ENCODE measurements at regions not wholly inside any gene's neighbourhood (a gene's known extent, or its start where the extent isn't known, plus 50 kb on each side); places are given as distances from the start of the nearest gene placed in this dataset.
"Not testable (repeated sequence)": the region's sequence is repeated elsewhere in the genome, so short reads cannot be mapped to it uniquely, and the experiment has no call there.

GRCh38 chr18:68176901-68177300, 538.0 kb downstream of the TMX3 start:
- no peak overlapping the region for H3K4me3 ChIP-seq (ENCODE audit: low read length)
- no peak for TF ChIP-seq CTCF (conservative IDR thresholded peaks at IDR 0.05; ENCODE audit: low read depth, low read length)
- DNase-seq (ENCODE audit: low read depth) = no peak

DNA sequence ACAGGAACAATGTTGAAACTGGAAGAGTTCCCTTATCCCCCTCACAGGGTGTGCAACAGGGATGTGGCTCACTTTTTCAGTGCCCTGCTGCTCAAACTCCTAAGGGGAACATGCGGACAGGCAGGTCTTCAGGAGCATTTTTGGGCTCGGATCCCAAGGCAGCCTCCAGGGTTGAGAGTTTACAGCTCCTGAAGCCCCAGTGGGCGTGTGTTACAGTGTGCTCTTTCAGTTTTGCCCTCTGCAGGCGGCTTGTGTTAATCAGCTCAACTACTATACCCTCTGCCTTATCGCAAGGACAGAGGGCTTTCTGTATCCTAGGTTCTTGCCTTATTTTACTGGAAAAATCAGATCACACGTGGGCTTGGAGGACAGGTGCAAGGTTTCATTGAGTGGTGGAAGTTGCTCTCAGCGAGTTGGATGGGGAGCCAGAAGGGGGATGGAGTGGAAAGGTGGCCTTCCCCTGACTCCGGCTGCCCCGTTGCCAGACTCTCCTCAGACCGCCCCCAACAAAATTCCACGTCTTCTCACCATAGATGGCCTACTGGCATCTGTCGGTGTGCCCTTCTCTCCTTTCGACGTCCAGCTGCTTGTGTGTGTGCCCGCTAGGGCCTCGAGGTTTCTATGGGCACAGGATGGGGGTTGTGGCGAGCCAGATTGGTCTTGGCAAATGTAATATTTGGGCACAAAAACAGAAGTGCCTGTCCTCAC, 541.9 kb downstream of the TMX3 start:
- DNase-seq (ENCODE audit: low read depth) = no peak
- no peak for TF ChIP-seq CTCF (conservative IDR thresholded peaks at IDR 0.05; ENCODE audit: low read depth, low read length)
- no peak overlapping the region for H3K4me3 ChIP-seq (ENCODE audit: low read length)

DNA sequence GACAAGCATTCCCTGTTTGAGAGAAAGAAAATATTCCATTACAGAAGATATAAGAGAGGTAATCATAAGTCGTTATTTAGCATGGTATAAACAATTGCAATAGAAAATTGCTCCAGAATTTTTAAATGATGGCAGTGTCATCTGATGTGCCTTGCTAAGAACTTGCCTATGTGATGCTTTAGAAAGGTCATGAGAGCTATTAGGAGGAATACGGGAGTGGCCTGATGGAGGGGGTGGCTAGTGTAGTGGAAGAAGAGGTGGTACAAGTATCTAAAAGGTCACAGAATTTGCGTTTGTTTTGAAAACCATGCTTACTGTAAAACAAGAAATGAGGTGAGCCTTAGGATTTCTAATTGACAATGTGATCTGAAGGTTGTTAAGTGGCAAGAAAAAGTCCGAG, 550.0 kb downstream of the TMX3 start:
- TF ChIP-seq CTCF (conservative IDR thresholded peaks at IDR 0.05; ENCODE audit: low read depth, low read length) = no peak
- no peak for DNase-seq (ENCODE audit: low read depth)
- H3K4me3 ChIP-seq (ENCODE audit: low read length) = no peak overlapping the region

DNA sequence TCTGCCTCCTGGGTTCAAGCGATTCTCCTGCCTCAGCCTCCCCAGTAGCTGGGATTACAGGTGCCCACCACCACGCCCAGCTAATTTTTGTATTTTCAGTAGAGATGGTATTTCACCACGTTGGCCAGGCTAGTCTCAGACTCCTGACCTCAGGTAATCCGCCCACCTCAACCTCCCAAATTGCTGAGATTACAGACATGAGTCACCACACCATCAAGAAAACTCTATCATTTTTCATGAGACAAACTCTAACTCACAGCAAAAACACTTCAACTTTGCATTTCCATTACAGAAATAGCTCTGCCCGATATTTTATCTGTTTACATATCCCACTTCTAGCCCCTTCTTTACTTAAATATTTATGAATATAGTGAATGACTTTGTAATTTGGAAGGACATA, 561.1 kb downstream of the TMX3 start:
- not testable (repeated sequence) for DNase-seq (ENCODE audit: low read depth); H3K4me3 ChIP-seq (ENCODE audit: low read length)

DNA sequence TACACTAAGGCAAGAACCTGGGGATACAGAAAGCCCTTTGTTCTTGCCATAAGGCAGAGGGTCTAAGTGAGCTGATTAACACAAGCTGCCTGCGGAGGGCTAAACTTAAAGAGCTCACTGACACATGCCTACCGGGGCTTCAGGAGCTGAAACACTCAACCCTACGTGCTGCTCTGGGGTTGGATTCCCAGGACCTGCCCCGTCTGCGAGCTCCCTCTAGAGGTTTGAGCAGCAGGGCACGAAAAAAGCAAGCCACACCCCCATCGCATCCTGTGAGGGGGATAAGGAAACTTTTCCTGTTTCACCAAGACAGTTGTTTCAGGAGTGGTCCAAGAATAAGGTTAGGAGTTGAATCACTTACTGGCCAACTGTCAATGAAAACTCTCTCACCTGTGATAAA, 562.1 kb downstream of the TMX3 start:
- no peak for DNase-seq (ENCODE audit: low read depth)
- H3K4me3 ChIP-seq (ENCODE audit: low read length) = no peak overlapping the region
- no peak for TF ChIP-seq CTCF (conservative IDR thresholded peaks at IDR 0.05; ENCODE audit: low read depth, low read length)

DNA sequence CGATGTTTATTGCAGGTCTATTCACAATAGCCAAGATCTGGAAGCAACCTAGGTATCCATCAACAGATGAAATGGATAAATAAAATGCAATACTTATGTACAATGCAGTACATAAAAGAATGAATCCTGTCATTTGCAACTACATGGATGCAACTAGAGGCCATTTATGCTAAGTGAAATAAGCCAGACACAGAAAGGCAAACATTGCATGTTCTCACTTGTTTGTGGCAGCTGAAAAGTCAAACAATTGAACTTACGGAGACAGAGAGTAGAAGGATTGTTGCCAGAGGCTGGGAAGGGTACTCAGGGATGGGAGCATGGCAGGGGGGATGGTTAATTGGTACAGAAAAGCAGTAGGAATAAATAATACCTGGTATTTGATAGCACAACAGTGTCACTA, 563.9 kb downstream of the TMX3 start:
- no peak for TF ChIP-seq CTCF (conservative IDR thresholded peaks at IDR 0.05; ENCODE audit: low read depth, low read length)
- no peak for DNase-seq (ENCODE audit: low read depth)

DNA sequence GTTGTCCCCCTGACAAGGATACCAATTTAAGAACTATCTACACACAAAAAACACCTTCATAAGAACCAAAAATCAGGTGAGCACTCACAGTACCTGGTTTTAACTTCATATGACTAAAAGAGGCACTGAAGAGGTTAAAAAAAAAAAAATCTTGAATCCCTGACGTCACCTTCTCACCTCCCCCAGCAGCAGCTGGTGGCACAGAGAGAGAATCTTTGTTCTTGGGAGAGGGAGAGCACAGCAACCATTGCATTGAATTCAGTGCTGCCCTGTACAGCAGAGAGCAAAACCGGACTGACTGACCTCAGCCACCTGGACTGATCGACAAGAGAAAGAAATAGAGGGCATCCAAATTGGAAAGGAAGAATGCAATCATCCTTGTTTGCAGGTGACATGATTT, 566.0 kb downstream of the TMX3 start:
- H3K4me3 ChIP-seq (ENCODE audit: low read length) = no peak overlapping the region
- DNase-seq (ENCODE audit: low read depth) = no peak
- TF ChIP-seq CTCF (conservative IDR thresholded peaks at IDR 0.05; ENCODE audit: low read depth, low read length) = no peak

More for the DNA sequence above, 563.9 kb downstream of the TMX3 start:
- H3K4me3 ChIP-seq (ENCODE audit: low read length) = no peak overlapping the region

Data from retinal pigment epithelial cell (primary cell).